ENCODE measurements at regions not wholly inside any gene's neighbourhood (a gene's known extent, or its start where the extent isn't known, plus 50 kb on each side); places are given as distances from the start of the nearest gene placed in this dataset.

DNA sequence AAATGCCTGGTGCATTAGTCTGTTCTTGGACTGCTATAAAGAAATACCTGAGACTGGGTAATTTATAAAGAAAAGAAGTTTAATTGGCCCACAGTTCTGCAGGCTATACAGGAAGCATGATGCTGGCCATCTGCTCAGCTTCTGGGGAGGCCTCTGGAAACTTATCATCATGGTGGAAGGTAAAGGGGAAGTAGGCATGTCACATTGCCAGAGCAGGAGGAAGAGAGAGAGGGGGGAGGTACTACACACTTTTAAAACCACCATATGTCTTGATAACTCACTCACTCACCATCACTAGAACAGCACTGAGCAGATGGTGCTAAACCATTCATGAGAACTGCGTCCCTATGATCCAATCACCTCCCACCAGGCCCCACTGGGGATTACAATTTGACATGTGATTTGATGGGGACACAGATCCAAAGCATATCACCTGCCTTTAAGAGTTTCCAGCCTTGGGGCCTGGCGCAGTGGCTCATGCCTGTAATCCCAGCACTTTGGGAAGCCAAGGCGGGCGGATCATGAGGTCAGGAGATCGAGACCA lies 219.0 kb downstream of the KATNAL1 start:
- H3K4me1 ChIP-seq (replicated peaks in 1 of 4; ENCODE audit: control insufficient read depth in 3 of 4, insufficient read depth in 4 of 4, low read length in 3 of 4): no peaks in the 10 kb centered on the region
- no peak overlapping the region for H2AK5ac ChIP-seq (ENCODE audit: low read depth, low read length)
- H4K8ac ChIP-seq (ENCODE audit: extremely low read depth, insufficient read depth, low read length): no peak overlapping the region; the same call in 1 of the 2 replicates
- H2BK15ac ChIP-seq (ENCODE audit: low read length): no peak overlapping the region
- no peak overlapping the region for H3K23ac ChIP-seq (ENCODE audit: insufficient read length)
- no peak overlapping the region for H3K9ac ChIP-seq (replicated peaks in 1 of 4; ENCODE audit: extremely low read depth in 1 of 4, low read depth in 3 of 4, low read length in 3 of 4)
- H2AFZ ChIP-seq (ENCODE audit: low read length): no peak overlapping the region
- no peak overlapping the region for H3K4ac ChIP-seq (replicated peaks; ENCODE audit: insufficient read length, low read depth, low read length)
- ChIA-PET POLR2A (ENCODE audit: partially characterized antibody) (no interaction called here), CTCF (ENCODE audit: partially characterized antibody) (no interaction called here)
- no peaks in the 10 kb centered on the region for H3K23me2 ChIP-seq (ENCODE audit: low read depth, low read length)
- H3K4me3 ChIP-seq (ENCODE audit: extremely low read depth in 1 of 4, insufficient read depth in 2 of 4, low read depth in 3 of 4, low read length in 4 of 4): no peak overlapping the region
- no peak overlapping the region for H2BK5ac ChIP-seq (ENCODE audit: low read depth, low read length)
- no peaks in the 10 kb centered on the region for H4K20me1 ChIP-seq (replicated peaks in 1 of 2; ENCODE audit: control insufficient read depth in 1 of 2, insufficient read depth in 2 of 2, low read length in 2 of 2)
- FAIRE-seq (no peak), DNase-seq (ENCODE audit: low read depth in 1 of 2, low spot score in 2 of 2) (no peak)
- H3K36me3 ChIP-seq (ENCODE audit: control insufficient read depth in 2 of 4, insufficient read depth in 4 of 4, low read length in 3 of 4): no peaks in the 10 kb centered on the region; a peak in 1 of 8 replicates
- H3K27ac ChIP-seq (ENCODE audit: low read depth, low read length): no peak overlapping the region
- H2BK120ac ChIP-seq (replicated peaks; ENCODE audit: low read depth, low read length): no peak overlapping the region
- H3K4me2 ChIP-seq (ENCODE audit: insufficient read depth in 1 of 2, low read depth in 2 of 2, low read length in 2 of 2): no peak overlapping the region
- H4K5ac ChIP-seq (ENCODE audit: insufficient read length, low read depth, low read length): no peak overlapping the region
- H3K9me3 ChIP-seq (ENCODE audit: insufficient read depth in 2 of 2, low read depth in 1 of 2, low read length in 1 of 2): peaks cover 13 to 17% of the 10 kb centered on the region in 2 experiments
- no peak overlapping the region for H2BK20ac ChIP-seq (ENCODE audit: low read length)
- no peaks in the 10 kb centered on the region for H3K79me1 ChIP-seq (ENCODE audit: low read depth, low read length)
- H3K14ac ChIP-seq (ENCODE audit: insufficient read length): no peak overlapping the region
- 70% methylated on average over 5 of the region's 5 CpGs; no CpG with 5 or more reads in 1 of the 2 experiments for WGBS, 2 experiments (ENCODE audit: extremely low coverage in 1 of 2, insufficient coverage in 1 of 2, insufficient read length in 1 of 2, insufficient replicate concordance in 2 of 2, low coverage in 1 of 2, low lambda C conversion rate in 2 of 2, missing lambda C conversion rate in 1 of 2)
- H3K27me3 ChIP-seq (replicated peaks in 1 of 4; ENCODE audit: control insufficient read depth in 3 of 4, extremely low read depth in 1 of 4, insufficient read depth in 3 of 4, low read length in 3 of 4): no peaks in the 10 kb centered on the region
- no peak overlapping the region for H3K18ac ChIP-seq (ENCODE audit: extremely low read depth, low read length)
- H3K79me2 ChIP-seq (ENCODE audit: control insufficient read depth in 1 of 2, insufficient read depth in 2 of 2, low read length in 2 of 2): no peaks in the 10 kb centered on the region
- no peak overlapping the region for H4K91ac ChIP-seq (replicated peaks; ENCODE audit: insufficient read length, low read length)
- TF ChIP-seq HDAC6 (IDR thresholded peaks at IDR 0.05; ENCODE audit: low read depth, low read length) (no peak), SRF (IDR thresholded peaks at IDR 0.05; ENCODE audit: low read depth, low read length) (no peak), USF2 (IDR thresholded peaks at IDR 0.05; ENCODE audit: low read length) (no peak), KDM1A (IDR thresholded peaks at IDR 0.05; ENCODE audit: borderline replicate concordance, low read length) (no peak), CTBP2 (IDR thresholded peaks at IDR 0.05; ENCODE audit: borderline replicate concordance, insufficient read depth, insufficient read length, low read length) (no peak), CBX8 (IDR thresholded peaks at IDR 0.05; ENCODE audit: borderline replicate concordance, low read depth, low read length) (no peak), EZH2 (IDR thresholded peaks at IDR 0.05; ENCODE audit: low read depth, low read length, severe bottlenecking) (no peak), FOSL1 (IDR thresholded peaks at IDR 0.05; ENCODE audit: insufficient read depth, low read depth, low read length) (no peak), TAF1 (IDR thresholded peaks at IDR 0.05; ENCODE audit: low read depth, low read length) (no peak), ATF3 (IDR thresholded peaks at IDR 0.05; ENCODE audit: insufficient read depth, low read depth, low read length) (no peak)
- H3K56ac ChIP-seq (replicated peaks; ENCODE audit: insufficient read length, low read depth, low read length): no peak overlapping the region
- no peak overlapping the region for H2BK12ac ChIP-seq (ENCODE audit: low read depth, low read length)
